DOHH2 (cell line): ENCODE measurements at regions not wholly inside any gene's neighbourhood (a gene's known extent, or its start where the extent isn't known, plus 50 kb on each side); places are given as distances from the start of the nearest gene placed in this dataset.

Experiments
- H3F3A ChIP-seq: fragments of 200-600 bp; sonication (generic), shearing (Covaris generic); 2 replicates; pipeline ENCODE4 v1.6.0; 2016; ENCODE audit warnings: antibody characterized with exemption, mild to moderate bottlenecking; ENCODE audit not compliant: control insufficient read depth, insufficient read depth
- H3K27ac ChIP-seq: fragments of 200-600 bp; sonication (generic); 2 replicates; pipeline ENCODE4 v1.5.1; 2014; ENCODE audit warnings: low read depth, mild to moderate bottlenecking, low read length, moderate library complexity
- H3K27me3 ChIP-seq: fragments of 200-600 bp; sonication (generic); 2 replicates; pipeline ENCODE4 v1.6.1; 2014; ENCODE audit warnings: mild to moderate bottlenecking, low read length, mixed read lengths; ENCODE audit not compliant: control insufficient read depth
- H3K36me3 ChIP-seq: fragments of 200-600 bp; sonication (generic); 2 replicates; pipeline ENCODE4 v1.6.1; 2014; ENCODE audit warnings: mild to moderate bottlenecking, low read length, moderate library complexity, mixed read lengths; ENCODE audit not compliant: control insufficient read depth
- H3K4me1 ChIP-seq: fragments of 200-600 bp; sonication (generic); 2 replicates; pipeline ENCODE4 v1.6.1; 2014; ENCODE audit warnings: mild to moderate bottlenecking, low read length, mixed read lengths; ENCODE audit not compliant: control insufficient read depth
- H3K4me2 ChIP-seq: fragments of 200-600 bp; sonication (generic); 2 replicates; pipeline ENCODE4 v1.6.0; 2014; ENCODE audit warnings: mild to moderate bottlenecking, low read length, moderate library complexity
- H3K4me3 ChIP-seq: fragments of 200-600 bp; sonication (generic); 2 replicates; pipeline ENCODE4 v1.5.1; 2014; ENCODE audit warnings: mild to moderate bottlenecking, low read length, mixed read lengths
- H3K79me2 ChIP-seq: fragments of 200-600 bp; sonication (generic); 2 replicates; pipeline ENCODE4 v1.6.1; 2014; ENCODE audit warnings: mild to moderate bottlenecking, low read length, mixed read lengths; ENCODE audit not compliant: control insufficient read depth
- H3K9me2 ChIP-seq: fragments of 200-600 bp; sonication (generic); replicated peaks from 2 replicates; pipeline ENCODE4 v1.6.1; 2014; ENCODE audit warnings: mild to moderate bottlenecking, low read length, mixed read lengths; ENCODE audit not compliant: control insufficient read depth
- H3K9me3 ChIP-seq: fragments of 200-600 bp; sonication (generic); 2 replicates; pipeline ENCODE4 v1.6.1; 2014; ENCODE audit warnings: antibody characterized with exemption, low read length, mixed read lengths; ENCODE audit not compliant: control insufficient read depth, insufficient read depth
- H4K20me1 ChIP-seq: fragments of 200-600 bp; sonication (generic); 2 replicates; pipeline ENCODE4 v1.6.0; 2014; ENCODE audit warnings: low read depth, mild to moderate bottlenecking, antibody characterized with exemption, low read length, moderate library complexity; ENCODE audit not compliant: control insufficient read depth, insufficient read depth
- CTCF ChIP-seq: fragments of 200-600 bp; sonication (generic); IDR thresholded peaks from one replicate; pipeline ENCODE4 v1.5.1; 2014; ENCODE audit warnings: antibody characterized with exemption, mild to moderate bottlenecking, low read depth, low read length; ENCODE audit not compliant: poor library complexity, severe bottlenecking
- EZH2phosphoT487 ChIP-seq: fragments of 200-600 bp; sonication (generic); IDR thresholded peaks from 2 replicates; pipeline ENCODE4 v1.6.1; 2017; ENCODE audit warnings: borderline replicate concordance, mild to moderate bottlenecking, antibody characterized with exemption, low read length, moderate library complexity, mixed read lengths

GRCh38 chr10:21265622-21266021 lies 259.9 kb downstream of the SKIDA1 start:
- Histone ChIP-seq H3K36me3 (no peaks in the 10 kb centered on the region), H3K27me3 (no peaks in the 10 kb centered on the region), H3K9me3 (no peaks in the 10 kb centered on the region), H4K20me1 (no peaks in the 10 kb centered on the region), H3K4me1 (0 out of 2 replicates have a peak, but pooled peaks cover 6% of the 10 kb centered on the region), H3K27ac (no peak overlapping the region), H3F3A (no peaks in the 10 kb centered on the region), H3K4me3 (no peak overlapping the region), H3K79me2 (no peaks in the 10 kb centered on the region), H3K4me2 (no peak overlapping the region), H3K9me2 (no peaks in the 10 kb centered on the region)
- no peak for TF ChIP-seq CTCF
- no peak for TF ChIP-seq EZH2phosphoT487

GRCh38 chr10:21264271-21264670 lies 261.2 kb downstream of the SKIDA1 start:
- no peaks in the 10 kb centered on the region for H3K9me2 ChIP-seq
- no peak overlapping the region for H3K27ac ChIP-seq
- H3F3A ChIP-seq = no peaks in the 10 kb centered on the region
- 0 out of 2 replicates have a peak, but pooled peaks cover 6% of the 10 kb centered on the region for H3K4me1 ChIP-seq
- H3K9me3 ChIP-seq = no peaks in the 10 kb centered on the region
- no peaks in the 10 kb centered on the region for H3K36me3 ChIP-seq
- no peaks in the 10 kb centered on the region for H3K27me3 ChIP-seq
- no peaks in the 10 kb centered on the region for H4K20me1 ChIP-seq
- no peak overlapping the region for H3K4me2 ChIP-seq
- no peak for TF ChIP-seq EZH2phosphoT487
- no peak for TF ChIP-seq CTCF
- no peaks in the 10 kb centered on the region for H3K79me2 ChIP-seq
- no peak overlapping the region for H3K4me3 ChIP-seq

GRCh38 chr10:21263839-21264238 lies 261.6 kb downstream of the SKIDA1 start:
- H3K79me2 ChIP-seq = no peaks in the 10 kb centered on the region
- H3K36me3 ChIP-seq = no peaks in the 10 kb centered on the region
- H3K4me2 ChIP-seq = no peak overlapping the region
- no peaks in the 10 kb centered on the region for H3K9me3 ChIP-seq
- no peak overlapping the region for H3K4me3 ChIP-seq
- H3K4me1 ChIP-seq = 0 out of 2 replicates have a peak, but pooled peaks cover 6% of the 10 kb centered on the region
- H3K27ac ChIP-seq = no peak overlapping the region
- H3K27me3 ChIP-seq = no peaks in the 10 kb centered on the region
- H3K9me2 ChIP-seq = no peaks in the 10 kb centered on the region
- TF ChIP-seq CTCF (no peak), EZH2phosphoT487 (no peak)
- H4K20me1 ChIP-seq = no peaks in the 10 kb centered on the region
- no peaks in the 10 kb centered on the region for H3F3A ChIP-seq

GRCh38 chr10:21263263-21263803 lies 262.1 kb downstream of the SKIDA1 start:
- no peaks in the 10 kb centered on the region for H3K9me2 ChIP-seq

More at GRCh38 chr10:21263263-21263803, 262.1 kb downstream of the SKIDA1 start:
- no peaks in the 10 kb centered on the region for H3K79me2 ChIP-seq
- no peaks in the 10 kb centered on the region for H3K27me3 ChIP-seq
- H3F3A ChIP-seq = no peaks in the 10 kb centered on the region
- H3K4me3 ChIP-seq = no peak overlapping the region
- no peaks in the 10 kb centered on the region for H3K9me3 ChIP-seq
- H4K20me1 ChIP-seq = no peaks in the 10 kb centered on the region
- no peak for TF ChIP-seq CTCF
- TF ChIP-seq EZH2phosphoT487 = no peak
- H3K4me1 ChIP-seq = 0 out of 2 replicates have a peak, but pooled peaks cover 6% of the 10 kb centered on the region
- H3K36me3 ChIP-seq = no peaks in the 10 kb centered on the region
- no peak overlapping the region for H3K4me2 ChIP-seq
- no peak overlapping the region for H3K27ac ChIP-seq
